AG04450 (cell line): ENCODE measurements at regions not wholly inside any gene's neighbourhood (a gene's known extent, or its start where the extent isn't known, plus 50 kb on each side); places are given as distances from the start of the nearest gene placed in this dataset.

ENCODE experiments used
- CTCF ChIA-PET: fragments of 300-600, 350-600 bp; formaldehyde crosslinking; extraction: SDS; loops from one replicate; lab custom pipeline; 2022; ENCODE audit warnings: antibody characterized with exemption, inconsistent platforms; lab: Charles Lee
- POLR2A ChIA-PET: fragments of 350-600 bp; formaldehyde crosslinking; extraction: SDS; loops from one replicate; lab custom pipeline; 2021; ENCODE audit warnings: antibody characterized with exemption, inconsistent platforms; lab: Yijun Ruan, JAX
- DNase-seq: peaks from one replicate; pipeline ENCODE4 v3.0.0-alpha.2; 2011; ENCODE audit warnings: low read depth, low spot score
- H3K27ac ChIP-seq: one replicate; pipeline ENCODE4 v1.5.1; 2012; ENCODE audit warnings: low read depth, low read length, control low read depth
- H3K27me3 ChIP-seq: one replicate; pipeline ENCODE4 v1.6.0; 2012; ENCODE audit warnings: low read length; ENCODE audit not compliant: control insufficient read depth, insufficient read depth
- H3K4me3 ChIP-seq: 2 replicates; pipeline ENCODE4 v1.5.1; 2011; ENCODE audit warnings: mild to moderate bottlenecking, low read depth, low read length, control low read depth
- H3K9me3 ChIP-seq: 2 replicates; pipeline ENCODE4 v1.5.1; 2012; ENCODE audit warnings: low read length; ENCODE audit not compliant: control insufficient read depth, insufficient read depth
- CTCF ChIP-seq: IDR thresholded peaks from 2 replicates; pipeline ENCODE4 v1.5.1; 2011; ENCODE audit warnings: low read depth, low read length, control low read depth, inconsistent platforms

- TF ChIP-seq CTCF, result no peak
- DNase-seq, result no peak
- Histone ChIP-seq H3K4me3 (no peak overlapping the region), H3K27me3 (no peaks in the 10 kb centered on the region), H3K27ac (no peak overlapping the region), H3K9me3 (no peaks in the 10 kb centered on the region)
- POLR2A ChIA-PET, result no interaction called here
- CTCF ChIA-PET, result interaction anchor here (1.1 kb wide), 1 partner anchor 312 kb away, joined by 4 read pairs; no protein-coding TSS in a partner anchor
Observed at GRCh38 chr7:137142376-137142775, 201.2 kb downstream of the PTN start.

- TF ChIP-seq CTCF, result no peak
- ChIA-PET CTCF (no interaction called here), POLR2A (no interaction called here)
- Histone ChIP-seq H3K27me3 (no peaks in the 10 kb centered on the region), H3K9me3 (no peaks in the 10 kb centered on the region), H3K4me3 (no peak overlapping the region), H3K27ac (no peak overlapping the region)
- DNase-seq, result no peak
Observed at GRCh38 chr7:137135654-137136350, 207.7 kb downstream of the PTN start.

- Histone ChIP-seq H3K27me3 (no peaks in the 10 kb centered on the region), H3K27ac (peak overlapping the region; percentile 40), H3K4me3 (no peak overlapping the region), H3K9me3 (no peaks in the 10 kb centered on the region)
- TF ChIP-seq CTCF, result no peak
- ChIA-PET POLR2A (no interaction called here), CTCF (interaction anchor here (0.6 to 0.8 kb wide), 3 partner anchors 29 to 1015 kb away, joined by 3 read pairs; no protein-coding TSS in a partner anchor)
- peak; percentile 45 for DNase-seq
Observed at GRCh38 chr7:137130751-137131158, 212.8 kb downstream of the PTN start.

GRCh38 chr7:137129025-137129424, 214.5 kb downstream of the PTN start:
- DNase-seq, result no peak
- ChIA-PET CTCF (no interaction called here), POLR2A (no interaction called here)
- no peak overlapping the region for H3K27ac ChIP-seq
- H3K27me3 ChIP-seq, result no peaks in the 10 kb centered on the region
- no peak overlapping the region for H3K4me3 ChIP-seq
- H3K9me3 ChIP-seq, result no peaks in the 10 kb centered on the region
- TF ChIP-seq CTCF, result no peak

GRCh38 chr7:137127806-137128205, 215.7 kb downstream of the PTN start:
- H3K27me3 ChIP-seq, result no peaks in the 10 kb centered on the region
- no peak for DNase-seq
- no peaks in the 10 kb centered on the region for H3K9me3 ChIP-seq
- no peak for TF ChIP-seq CTCF
- H3K4me3 ChIP-seq, result no peak overlapping the region
- no peak overlapping the region for H3K27ac ChIP-seq
- POLR2A ChIA-PET, result no interaction called here
- CTCF ChIA-PET, result interaction anchor here (1.5 kb wide), 1 partner anchor 258 kb away, joined by 4 read pairs; no protein-coding TSS in a partner anchor
